NCI-H187 (cell line): ENCODE measurements at regions not wholly inside any gene's neighbourhood (a gene's known extent, or its start where the extent isn't known, plus 50 kb on each side); places are given as distances from the start of the nearest gene placed in this dataset.

Source experiments
- DNase-seq, 2 experiments: peaks; one replicate each; lab custom pipeline; 2025; lab: John Stamatoyannopoulos, UW

DNA sequence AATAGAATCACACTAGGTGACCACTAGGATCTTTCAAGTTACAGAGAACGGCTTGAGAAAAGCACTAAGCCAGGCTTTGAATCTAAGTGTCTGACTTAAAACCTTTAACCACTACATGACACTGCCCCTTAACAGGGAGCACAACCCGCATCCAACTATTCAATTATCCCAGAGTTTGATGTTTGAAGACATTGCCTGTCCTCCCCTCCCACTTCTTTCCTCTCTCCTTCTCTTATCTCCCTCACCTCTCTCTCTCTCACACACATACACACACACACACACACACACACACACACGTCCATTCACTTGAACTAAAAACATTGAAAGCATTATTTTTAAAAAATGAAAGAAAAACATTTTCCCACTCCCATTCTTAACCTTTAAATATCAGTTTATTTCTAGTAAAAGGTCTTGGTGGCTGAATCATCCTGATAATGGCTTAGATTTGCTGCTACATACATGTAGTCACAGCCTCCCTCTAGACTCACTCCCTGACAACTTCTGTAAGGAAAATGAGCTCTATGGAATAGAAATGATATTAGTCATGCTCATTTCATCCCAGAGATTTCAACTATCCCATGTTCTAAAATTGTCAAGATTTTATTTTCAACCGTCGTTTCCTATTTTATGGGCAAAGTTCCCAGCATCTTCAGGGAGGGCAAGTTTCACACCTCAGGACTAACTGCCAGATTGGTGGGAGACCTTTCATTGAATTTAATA lies 53.5 kb upstream of the RAP1B start:
- DNase-seq, result no peak

DNA sequence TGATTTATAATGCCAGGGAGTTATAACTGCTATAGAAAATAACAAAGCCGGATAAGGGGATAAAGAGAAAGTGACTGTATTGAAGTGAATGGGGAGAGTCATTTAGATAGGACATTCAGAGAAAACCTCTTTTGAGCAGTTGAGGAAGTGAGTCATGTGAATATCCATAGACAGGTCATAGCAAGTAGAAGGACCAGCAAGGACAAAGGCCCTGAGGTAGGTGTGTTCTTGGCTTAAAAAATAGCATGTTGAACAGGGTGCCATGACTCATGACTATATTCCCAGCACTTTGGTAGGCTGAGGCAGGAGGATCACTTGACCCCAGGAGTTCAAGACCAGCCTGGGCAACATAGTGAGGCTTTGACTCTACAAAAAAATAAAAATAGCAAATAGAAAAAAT lies 51.5 kb upstream of the RAP1B start:
- no peak for DNase-seq

- no peak for DNase-seq
These were observed 50.5 kb upstream of the RAP1B start for GRCh38 chr12:68559984-68560850.

DNA sequence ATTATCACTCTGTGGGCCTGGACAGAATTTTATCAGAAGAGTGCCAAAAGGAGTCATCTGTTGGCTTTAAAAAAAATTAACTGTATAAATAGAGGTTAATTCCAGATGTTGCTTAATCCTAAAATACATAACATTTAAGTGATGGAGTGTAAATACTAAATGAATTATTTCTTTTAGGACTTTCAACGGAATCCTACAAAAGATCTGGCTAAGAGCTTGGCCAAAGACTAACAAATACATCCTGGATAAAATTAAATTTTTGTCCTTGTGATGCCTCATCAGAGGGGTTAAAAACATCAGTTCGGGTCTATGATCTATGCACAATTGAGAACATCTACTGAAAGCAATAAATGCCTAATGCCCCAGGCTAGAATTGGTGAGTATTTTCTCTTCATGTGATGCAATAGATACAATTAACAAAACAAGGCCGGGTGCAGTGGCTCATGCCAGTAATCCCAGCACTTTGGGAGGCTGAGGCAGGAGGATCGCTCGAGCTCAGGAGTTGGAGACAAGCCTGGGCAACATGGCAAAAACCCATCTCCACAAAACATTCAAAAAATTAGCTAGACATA lies 49.8 kb upstream of the RAP1B start:
- DNase-seq, result no peak
